HL-60 (cell line): ENCODE measurements at regions not wholly inside any gene's neighbourhood (a gene's known extent, or its start where the extent isn't known, plus 50 kb on each side); places are given as distances from the start of the nearest gene placed in this dataset.

Experiments
- DNase-seq, 2 experiments: peaks; one replicate each; pipeline ENCODE4 v3.0.0-alpha.2; 2010 to 2020; ENCODE audit warnings: low read depth in 1 of 2, low spot score in 1 of 2
- H3K27ac ChIP-seq: fragments of 250-450 bp; sonication (Bioruptor Pico); replicated peaks from 2 replicates; pipeline ENCODE4 v1.5.1; 2020; ENCODE audit warnings: mild to moderate bottlenecking, moderate library complexity
- H3K27me3 ChIP-seq: fragments of 250-450 bp; sonication (Bioruptor Pico); 2 replicates; pipeline ENCODE4 v1.5.1; 2021; ENCODE audit warnings: mild to moderate bottlenecking, moderate library complexity; ENCODE audit not compliant: insufficient read depth, poor library complexity, severe bottlenecking
- H3K4me3 ChIP-seq: replicated peaks from 2 replicates; pipeline ENCODE4 v1.5.1; 2011; ENCODE audit warnings: mild to moderate bottlenecking, control low read depth, low read length; ENCODE audit not compliant: insufficient read depth
- CTCF ChIP-seq: IDR thresholded peaks from one replicate; pipeline ENCODE4 v1.5.1; 2011; ENCODE audit warnings: low read length, control low read depth, inconsistent platforms; ENCODE audit not compliant: insufficient read depth
- GABPA ChIP-seq: IDR thresholded peaks from 2 replicates; pipeline ENCODE4 v1.6.1; 2012; ENCODE audit warnings: low read depth
- POLR2AphosphoS5 ChIP-seq: IDR thresholded peaks from 2 replicates; pipeline ENCODE4 v1.6.1; 2012; ENCODE audit warnings: low read depth
- REST ChIP-seq: IDR thresholded peaks from 2 replicates; pipeline ENCODE4 v1.6.1; 2012; ENCODE audit warnings: low read depth; ENCODE audit not compliant: insufficient replicate concordance
- SPI1 ChIP-seq: IDR thresholded peaks from 2 replicates; pipeline ENCODE4 v1.6.1; 2012; ENCODE audit warnings: low read depth, mild to moderate bottlenecking, borderline replicate concordance

- DNase-seq, result no peak
- Histone ChIP-seq H3K27ac (no peak overlapping the region), H3K4me3 (no peak overlapping the region), H3K27me3 (no peaks in the 10 kb centered on the region)
- no peak for TF ChIP-seq GABPA
- no peak for TF ChIP-seq POLR2AphosphoS5
- no peak for TF ChIP-seq CTCF
- TF ChIP-seq REST, result no peak
- TF ChIP-seq SPI1, result no peak
Observed at GRCh38 chr15:100759698-100760356, 119.8 kb upstream of the ALDH1A3 start.

DNA sequence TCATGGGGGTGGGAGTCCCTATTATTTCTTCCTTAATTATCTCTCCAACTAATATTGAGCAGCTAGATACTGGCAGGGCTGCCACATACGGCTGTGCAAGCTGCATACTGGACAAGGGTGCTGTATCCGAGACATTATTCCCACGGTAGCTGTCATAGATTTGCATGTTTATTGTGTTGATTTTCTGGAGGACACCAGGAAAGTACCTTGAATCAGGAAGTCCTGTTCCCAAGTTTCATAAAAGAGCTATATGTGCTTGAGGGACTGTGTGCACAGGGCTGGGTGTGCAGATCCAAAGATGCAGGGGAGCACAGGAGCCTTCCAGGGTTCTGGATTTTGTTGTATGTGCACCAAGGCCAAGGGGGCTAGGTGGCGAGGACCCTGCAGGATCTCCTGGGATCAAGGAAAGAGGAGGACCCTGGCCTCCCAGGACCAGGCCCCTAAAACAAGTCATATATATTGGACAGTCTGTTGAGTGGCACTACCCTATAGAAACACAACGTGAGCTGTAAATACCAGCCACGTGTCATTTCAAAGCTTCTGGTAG is 119.2 kb upstream of the ALDH1A3 start:
- TF ChIP-seq POLR2AphosphoS5, result no peak
- no peak for TF ChIP-seq SPI1
- TF ChIP-seq GABPA, result no peak
- TF ChIP-seq CTCF, result no peak
- TF ChIP-seq REST, result no peak
- no peak overlapping the region for H3K4me3 ChIP-seq
- DNase-seq, result no peak
- no peak overlapping the region for H3K27ac ChIP-seq
- no peaks in the 10 kb centered on the region for H3K27me3 ChIP-seq

DNA sequence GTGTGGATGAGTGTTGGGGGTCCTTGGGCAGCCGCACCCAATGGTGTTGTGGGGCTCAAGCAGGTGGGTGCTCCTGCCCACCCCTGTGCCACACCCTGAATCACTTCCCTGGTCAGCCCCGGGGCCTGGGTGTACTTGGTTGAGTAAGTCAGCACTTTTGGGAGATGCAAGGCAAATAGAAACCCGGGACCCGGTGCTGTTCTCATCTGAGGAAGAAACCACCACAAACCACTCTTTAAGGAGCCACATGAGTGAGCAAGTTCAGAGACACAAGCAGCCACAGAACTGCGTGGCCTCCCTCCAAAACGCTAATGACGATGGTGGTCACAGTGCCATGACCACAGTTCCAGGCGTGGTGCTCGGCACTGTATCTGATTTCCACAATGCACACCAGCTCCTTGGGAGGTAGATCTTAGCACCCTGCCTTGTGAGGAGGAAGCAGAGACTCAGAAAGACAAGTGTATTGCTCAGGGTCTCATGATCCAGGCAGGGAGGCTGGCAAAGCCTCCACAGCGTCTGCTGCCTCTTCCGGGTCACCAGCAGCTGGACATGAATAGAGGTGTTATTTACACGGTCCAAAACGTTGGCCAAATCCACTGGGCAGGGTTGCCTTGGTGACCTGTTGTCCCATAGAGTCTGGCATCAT is 118.2 kb upstream of the ALDH1A3 start:
- no peak for DNase-seq
- Histone ChIP-seq H3K27ac (no peak overlapping the region), H3K27me3 (no peaks in the 10 kb centered on the region), H3K4me3 (no peak overlapping the region)
- TF ChIP-seq CTCF (no peak), REST (no peak), POLR2AphosphoS5 (no peak), GABPA (no peak), SPI1 (no peak)
